Keratinocyte (primary cell): ENCODE measurements at regions not wholly inside any gene's neighbourhood (a gene's known extent, or its start where the extent isn't known, plus 50 kb on each side); places are given as distances from the start of the nearest gene placed in this dataset.

Experiments
- CTCF ChIP-seq, 3 experiments: IDR thresholded peaks in 1 of 3; conservative IDR thresholded peaks in 1 of 3; optimal IDR thresholded peaks in 1 of 3; 2 replicates in 2 of 3; 3 replicates in 1 of 3; pipeline versions ENCODE3 to v1.5.1; 2011; ENCODE audit warnings: low read length in 3 of 3, mild to moderate bottlenecking in 3 of 3, moderate library complexity in 2 of 3, control low read depth in 1 of 3, inconsistent platforms in 1 of 3; ENCODE audit not compliant: insufficient read depth in 2 of 3; ENCODE audit errors: extremely low read depth in 1 of 3
- EZH2 ChIP-seq: IDR thresholded peaks from one replicate; pipeline ENCODE4 v1.6.1; 2012; ENCODE audit warnings: inconsistent platforms, mild to moderate bottlenecking, low read length, moderate library complexity

- TF ChIP-seq CTCF (optimal IDR thresholded peaks at IDR 0.05 in 1 of 3, IDR thresholded peaks at IDR 0.05 in 1 of 3, conservative IDR thresholded peaks at IDR 0.05 in 1 of 3; ENCODE audit: extremely low read depth in 1 of 3, insufficient read depth in 2 of 3, low read length in 3 of 3) (no peak), EZH2 (no peak)
Measured at GRCh38 chr12:94805749-94806529, 155.6 kb upstream of the TMCC3 start.
